ENCODE measurements at regions not wholly inside any gene's neighbourhood (a gene's known extent, or its start where the extent isn't known, plus 50 kb on each side); places are given as distances from the start of the nearest gene placed in this dataset.

- TF ChIP-seq CTCF (IDR thresholded peaks at IDR 0.05) (no peak), ZFX (IDR thresholded peaks at IDR 0.05; ENCODE audit: borderline replicate concordance) (no peak)
Observed at GRCh38 chr5:58156361-58156760, 303.5 kb downstream of the PLK2 start.

Measured in 22Rv1 (cell line).